Left lung (tissue), 4 donors: ENCODE measurements at regions not wholly inside any gene's neighbourhood (a gene's known extent, or its start where the extent isn't known, plus 50 kb on each side); places are given as distances from the start of the nearest gene placed in this dataset.
A peak's percentile ranks its signal among the peaks of the same experiment; 100 is the strongest.
"Not testable (repeated sequence)": the region's sequence is repeated elsewhere in the genome, so short reads cannot be mapped to it uniquely, and the experiment has no call there.

Experiments used
- ATAC-seq: fragments of 200-7000 bp; cut with Tn5 transposase; one replicate; pipeline ENCODE4 v1.9.1; 2020; ENCODE audit warnings: moderate library complexity
- DNase-seq, 4 donors: peaks; one replicate each; pipeline ENCODE4 v3.0.0-alpha.2; 2013 to 2020
- H3K27ac ChIP-seq, 2 donors: fragments of 200-600 bp; sonication (generic) in 1 of 2; one replicate each; pipeline versions ENCODE4 v1.5.0 to v1.8.0; 2020 to 2021
- H3K27me3 ChIP-seq, 2 donors: fragments of 200-600 bp; sonication (generic) in 1 of 2; one replicate each; pipeline versions ENCODE4 v1.5.0 to v1.8.0; 2020 to 2021
- H3K36me3 ChIP-seq, 2 donors: fragments of 200-600 bp; sonication (generic) in 1 of 2; one replicate each; pipeline versions ENCODE4 v1.5.0 to v1.8.0; 2020 to 2021
- H3K4me1 ChIP-seq, 2 donors: fragments of 200-600 bp; one replicate each; pipeline ENCODE4 v1.8.0; 2021
- H3K4me3 ChIP-seq, 2 donors: fragments of 200-600 bp; sonication (generic) in 1 of 2; one replicate each; pipeline versions ENCODE4 v1.5.0 to v1.8.0; 2020 to 2021; ENCODE audit warnings: mild to moderate bottlenecking in 1 of 2
- H3K9me3 ChIP-seq, 2 donors: fragments of 200-600 bp; sonication (generic) in 1 of 2; one replicate each; pipeline versions ENCODE4 v1.5.0 to v1.8.0; 2020 to 2021
- intact Hi-C, 2 donors: fragments of 100-400 bp; cut with DNase I; formaldehyde crosslinking; loops; one replicate each; pipeline versions ENCODE4 v1.11.2 to v1.14.2; 2022
- TF ChIP-seq, protein P1 (sequence below), 2 donors: fragments of 200-600 bp; sonication (generic) in 1 of 2; IDR thresholded peaks; one replicate each; pipeline versions ENCODE4 v1.5.0 to v1.8.0; 2021; ENCODE audit warnings: antibody characterized with exemption in 2 of 2
- donor health status: DM: no; HTN: yes; CAD: no.
- donor health status: DM: no; HTN: no; CAD: no.

DNA sequence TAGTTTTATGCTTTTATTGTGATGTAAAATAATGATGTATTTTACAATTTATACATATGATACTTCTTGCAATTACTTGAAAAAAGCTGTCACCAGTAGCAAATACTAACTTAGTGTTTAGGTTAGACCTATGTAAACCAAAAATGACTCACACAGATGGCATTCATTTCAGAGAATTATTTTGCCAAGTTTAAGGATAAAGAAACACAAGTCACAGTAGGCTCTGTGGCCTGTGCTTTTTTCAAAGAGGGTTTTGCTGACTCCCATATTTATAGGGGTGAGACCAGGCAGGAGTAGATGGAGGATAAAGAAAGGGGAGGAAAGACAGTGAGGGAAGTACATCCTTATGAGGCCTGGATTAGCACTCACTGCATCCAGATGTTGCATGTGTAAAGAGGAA is 356.6 kb upstream of the NPAP1 start:
- H3K4me3 ChIP-seq, result no peak overlapping the region
- H3K27ac ChIP-seq, result no peak overlapping the region
- no peak for DNase-seq
- no peaks in the 10 kb centered on the region for H3K27me3 ChIP-seq
- intact Hi-C loops, result no loop called here
- H3K36me3 ChIP-seq, result no peaks in the 10 kb centered on the region
- TF ChIP-seq, protein P1, sequence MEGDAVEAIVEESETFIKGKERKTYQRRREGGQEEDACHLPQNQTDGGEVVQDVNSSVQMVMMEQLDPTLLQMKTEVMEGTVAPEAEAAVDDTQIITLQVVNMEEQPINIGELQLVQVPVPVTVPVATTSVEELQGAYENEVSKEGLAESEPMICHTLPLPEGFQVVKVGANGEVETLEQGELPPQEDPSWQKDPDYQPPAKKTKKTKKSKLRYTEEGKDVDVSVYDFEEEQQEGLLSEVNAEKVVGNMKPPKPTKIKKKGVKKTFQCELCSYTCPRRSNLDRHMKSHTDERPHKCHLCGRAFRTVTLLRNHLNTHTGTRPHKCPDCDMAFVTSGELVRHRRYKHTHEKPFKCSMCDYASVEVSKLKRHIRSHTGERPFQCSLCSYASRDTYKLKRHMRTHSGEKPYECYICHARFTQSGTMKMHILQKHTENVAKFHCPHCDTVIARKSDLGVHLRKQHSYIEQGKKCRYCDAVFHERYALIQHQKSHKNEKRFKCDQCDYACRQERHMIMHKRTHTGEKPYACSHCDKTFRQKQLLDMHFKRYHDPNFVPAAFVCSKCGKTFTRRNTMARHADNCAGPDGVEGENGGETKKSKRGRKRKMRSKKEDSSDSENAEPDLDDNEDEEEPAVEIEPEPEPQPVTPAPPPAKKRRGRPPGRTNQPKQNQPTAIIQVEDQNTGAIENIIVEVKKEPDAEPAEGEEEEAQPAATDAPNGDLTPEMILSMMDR (IDR thresholded peaks at IDR 0.05), result no peak
- ATAC-seq, result no peak
- no peaks in the 10 kb centered on the region for H3K4me1 ChIP-seq
- no peaks in the 10 kb centered on the region for H3K9me3 ChIP-seq

DNA sequence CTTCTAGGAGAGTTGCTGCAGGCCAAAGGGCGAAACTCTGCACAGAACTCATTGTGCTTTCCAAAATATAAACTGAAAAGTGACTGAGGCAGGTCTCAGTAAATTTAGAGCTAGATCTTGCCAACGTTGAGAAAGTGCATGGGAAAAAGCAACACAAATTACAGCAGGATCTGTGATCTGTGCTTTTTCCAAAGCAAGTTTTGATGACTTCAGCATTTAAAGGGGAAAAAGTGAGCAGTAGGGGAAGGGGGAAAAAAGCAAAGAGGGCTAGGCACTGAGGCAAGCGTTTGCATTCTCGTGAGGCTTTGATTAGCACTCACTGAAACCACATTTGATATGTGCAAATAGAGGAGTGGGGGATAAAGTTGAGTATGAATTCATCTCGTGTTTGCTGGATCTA is 351.5 kb upstream of the NPAP1 start:
- H3K27me3 ChIP-seq, H3K9me3 ChIP-seq, DNase-seq, H3K4me1 ChIP-seq, H3K36me3 ChIP-seq, intact Hi-C loops, H3K4me3 ChIP-seq, ATAC-seq, H3K27ac ChIP-seq: not testable (repeated sequence)

DNA sequence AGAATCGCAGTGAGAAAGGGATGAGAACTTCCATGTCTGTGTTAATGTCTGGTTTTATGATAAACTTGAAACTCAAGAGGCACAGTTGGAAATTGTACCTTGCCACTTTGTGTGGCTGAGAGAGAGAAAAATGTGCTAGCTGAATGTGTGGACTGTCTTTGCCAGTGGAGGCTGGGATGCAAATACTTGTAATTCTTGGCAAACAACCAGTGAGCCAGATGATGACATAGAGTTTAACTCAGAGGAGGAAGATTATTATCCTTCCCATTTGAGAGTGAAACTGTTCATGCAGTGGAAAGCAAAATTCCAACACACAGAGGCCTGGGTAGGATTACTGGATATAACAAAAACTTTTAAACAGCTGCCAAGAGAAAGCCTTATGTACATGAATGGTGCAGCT is 349.1 kb upstream of the NPAP1 start:
- intact Hi-C loops, result not testable (repeated sequence)
- ATAC-seq (peak; percentile 29), DNase-seq (peak in 2 of 4 donors; percentile 9 to 23)

DNA sequence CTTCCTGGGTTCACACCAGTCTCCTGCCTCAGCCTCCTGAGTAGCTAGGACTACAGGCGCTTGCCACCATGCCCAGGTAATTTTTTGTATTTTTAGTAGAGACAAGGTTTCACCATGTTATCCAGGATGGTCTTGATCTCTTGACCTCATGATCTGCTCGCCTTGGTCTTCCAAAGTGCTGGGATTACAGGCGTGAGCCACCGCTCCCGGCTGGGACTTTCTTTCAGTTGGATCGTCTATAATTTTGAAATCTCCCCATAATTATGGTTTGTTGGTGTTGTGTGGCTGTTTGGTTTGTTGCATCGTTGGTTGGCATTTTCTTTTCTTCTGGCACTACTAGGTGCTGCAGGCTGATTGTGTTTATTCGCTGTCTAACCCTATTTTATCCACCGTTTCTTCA is 343.6 kb upstream of the NPAP1 start:
- DNase-seq, result peak in 1 of 4 donors; percentile 53
- not testable (repeated sequence) for H3K36me3 ChIP-seq, H3K27ac ChIP-seq

More for the DNA sequence above, 349.1 kb upstream of the NPAP1 start:
- H3K27me3 ChIP-seq, H3K36me3 ChIP-seq, H3K9me3 ChIP-seq, H3K4me1 ChIP-seq, H3K27ac ChIP-seq, H3K4me3 ChIP-seq: not testable (repeated sequence)

DNA sequence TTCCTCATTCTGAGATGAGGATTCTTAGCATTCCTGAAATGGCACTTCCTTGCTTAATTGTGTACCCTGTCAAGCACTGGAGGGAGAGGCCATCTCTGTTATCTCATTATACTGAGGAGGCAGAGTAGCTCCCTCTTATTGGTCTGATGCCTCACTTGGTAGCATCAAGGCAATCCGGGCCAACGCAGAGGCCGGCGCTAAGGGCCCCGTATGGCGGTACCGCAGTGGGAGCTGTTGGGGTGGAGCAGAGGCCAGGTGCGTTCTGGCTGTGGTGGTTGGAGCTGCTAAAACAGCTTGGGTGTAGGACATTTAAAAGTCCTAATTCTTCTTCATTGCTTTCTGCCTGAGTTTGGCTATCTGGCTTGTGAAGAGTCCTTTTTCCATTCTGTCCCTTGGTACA is 333.7 kb upstream of the NPAP1 start:
- H3K4me1 ChIP-seq, ATAC-seq, H3K27ac ChIP-seq, intact Hi-C loops, H3K27me3 ChIP-seq, H3K36me3 ChIP-seq, H3K4me3 ChIP-seq, H3K9me3 ChIP-seq: not testable (repeated sequence)
- DNase-seq, result peak in 1 of 4 donors; percentile 62

More for the DNA sequence above, 343.6 kb upstream of the NPAP1 start:
- H3K4me1 ChIP-seq, ATAC-seq, H3K4me3 ChIP-seq, intact Hi-C loops, H3K27me3 ChIP-seq, H3K9me3 ChIP-seq: not testable (repeated sequence)

DNA sequence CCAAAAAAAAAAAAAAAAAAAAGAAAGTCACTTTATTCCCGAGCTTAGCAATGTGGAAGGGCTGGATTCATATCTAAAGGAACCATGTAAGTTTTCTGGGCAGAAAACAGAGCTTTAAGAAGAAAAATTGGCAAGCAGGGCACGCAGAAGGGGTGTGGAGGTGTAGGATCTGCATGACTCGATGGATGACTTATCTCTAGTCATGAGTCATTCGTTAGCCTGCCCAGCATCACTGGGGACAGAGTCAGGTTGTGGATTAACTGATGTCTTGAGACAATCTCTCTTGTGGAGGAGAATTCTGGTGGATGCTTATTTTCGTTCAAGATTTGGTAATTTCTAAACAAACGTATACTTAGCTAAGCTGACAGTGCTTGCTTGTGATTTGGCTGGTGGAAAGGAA is 322.8 kb upstream of the NPAP1 start:
- H3K4me3 ChIP-seq, H3K9me3 ChIP-seq, DNase-seq, H3K4me1 ChIP-seq, ATAC-seq, H3K36me3 ChIP-seq, H3K27ac ChIP-seq, intact Hi-C loops, H3K27me3 ChIP-seq: not testable (repeated sequence)

DNA sequence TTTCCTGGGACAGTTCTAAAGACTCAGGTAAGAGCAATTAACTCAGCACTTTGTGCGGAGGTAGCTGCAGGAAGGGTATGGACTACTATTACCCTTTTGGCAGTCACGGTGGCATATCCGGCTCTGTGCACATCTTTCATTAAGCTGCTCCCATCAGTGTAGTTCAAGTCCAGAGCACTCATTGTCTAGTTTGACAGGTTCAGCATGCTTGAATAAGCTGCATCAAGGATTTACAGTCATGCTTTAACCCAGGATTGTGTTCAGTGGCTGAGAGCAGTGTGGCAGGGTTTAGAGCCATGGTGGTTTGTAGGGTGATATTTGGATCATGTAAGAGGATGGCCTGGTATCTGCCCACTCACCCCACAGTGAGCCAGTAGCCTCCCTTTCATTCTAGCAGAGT is 294.5 kb upstream of the NPAP1 start:
- H3K9me3 ChIP-seq, H3K27me3 ChIP-seq, H3K4me3 ChIP-seq, H3K4me1 ChIP-seq, DNase-seq, H3K27ac ChIP-seq, intact Hi-C loops, ATAC-seq, H3K36me3 ChIP-seq: not testable (repeated sequence)

DNA sequence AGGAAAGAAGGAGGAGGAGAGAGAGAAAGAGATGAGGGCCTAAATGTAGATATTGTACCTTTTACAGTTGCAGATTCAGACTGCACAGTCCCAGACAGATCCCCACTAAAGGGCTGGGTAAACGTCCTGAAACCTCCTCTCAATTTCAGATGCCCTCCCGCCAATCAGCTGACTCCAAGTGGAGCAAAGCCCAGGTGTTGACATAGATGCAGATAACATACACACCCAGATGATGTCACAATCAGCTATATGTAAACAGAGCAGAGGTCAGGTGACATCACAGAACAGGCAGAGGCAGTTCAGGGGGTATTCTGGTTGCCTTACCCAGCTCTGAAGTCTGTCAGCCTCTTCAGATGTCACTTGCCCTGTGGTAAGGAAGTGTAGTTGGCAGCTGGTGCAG is 290.3 kb upstream of the NPAP1 start:
- H3K27me3 ChIP-seq, DNase-seq, H3K9me3 ChIP-seq, H3K4me1 ChIP-seq, H3K36me3 ChIP-seq, H3K27ac ChIP-seq, intact Hi-C loops, H3K4me3 ChIP-seq, ATAC-seq: not testable (repeated sequence)

DNA sequence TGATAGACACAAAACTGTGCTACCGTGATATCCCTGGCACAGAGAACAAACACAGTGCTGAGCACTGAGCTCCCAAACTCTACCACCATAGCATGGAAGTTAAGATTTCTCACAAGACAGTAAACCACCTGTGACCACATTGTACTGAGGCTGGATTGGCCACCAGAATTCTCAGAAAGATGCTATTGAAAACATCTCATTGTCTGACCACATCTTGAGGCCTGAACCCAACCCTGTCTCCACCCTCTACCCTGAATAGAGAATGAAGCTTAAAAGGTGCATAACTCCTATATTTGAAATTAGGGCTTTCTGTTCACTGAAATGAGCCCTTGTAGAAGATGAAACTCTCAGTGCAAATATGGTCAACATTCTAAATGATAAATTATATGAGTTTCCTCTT is 281.3 kb upstream of the NPAP1 start:
- TF ChIP-seq, protein P1 (IDR thresholded peaks at IDR 0.05), result no peak
- H3K9me3 ChIP-seq, result no peaks in the 10 kb centered on the region
- intact Hi-C loops, result no loop called here

DNA sequence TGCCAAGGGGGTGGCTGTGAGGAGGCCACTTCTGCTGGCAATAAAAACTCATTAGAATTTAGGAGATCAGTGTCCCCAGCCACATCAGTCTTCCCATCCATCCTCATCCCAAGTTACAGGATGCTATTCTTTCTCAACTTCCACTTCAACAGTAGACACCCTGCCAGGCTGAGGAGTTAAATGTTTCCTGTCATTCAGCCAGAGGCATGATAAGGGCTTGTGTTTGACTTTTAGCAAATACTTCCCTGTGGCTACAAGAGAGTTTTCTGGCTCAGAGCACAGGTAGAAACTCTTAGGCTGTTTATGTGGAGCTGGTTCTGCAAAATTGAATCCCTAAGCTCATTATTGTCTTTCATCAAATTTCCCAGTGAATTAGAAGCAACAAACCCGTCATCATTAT is 262.9 kb upstream of the NPAP1 start:
- H3K36me3 ChIP-seq, DNase-seq, H3K4me1 ChIP-seq, H3K27me3 ChIP-seq, H3K9me3 ChIP-seq, intact Hi-C loops, ATAC-seq, H3K4me3 ChIP-seq, H3K27ac ChIP-seq: not testable (repeated sequence)

More for the DNA sequence above, 281.3 kb upstream of the NPAP1 start:
- no peaks in the 10 kb centered on the region for H3K4me1 ChIP-seq
- H3K27me3 ChIP-seq, result no peaks in the 10 kb centered on the region
- ATAC-seq, result no peak
- no peaks in the 10 kb centered on the region for H3K36me3 ChIP-seq
- H3K4me3 ChIP-seq, result no peak overlapping the region
- no peak for DNase-seq
- H3K27ac ChIP-seq, result no peak overlapping the region

DNA sequence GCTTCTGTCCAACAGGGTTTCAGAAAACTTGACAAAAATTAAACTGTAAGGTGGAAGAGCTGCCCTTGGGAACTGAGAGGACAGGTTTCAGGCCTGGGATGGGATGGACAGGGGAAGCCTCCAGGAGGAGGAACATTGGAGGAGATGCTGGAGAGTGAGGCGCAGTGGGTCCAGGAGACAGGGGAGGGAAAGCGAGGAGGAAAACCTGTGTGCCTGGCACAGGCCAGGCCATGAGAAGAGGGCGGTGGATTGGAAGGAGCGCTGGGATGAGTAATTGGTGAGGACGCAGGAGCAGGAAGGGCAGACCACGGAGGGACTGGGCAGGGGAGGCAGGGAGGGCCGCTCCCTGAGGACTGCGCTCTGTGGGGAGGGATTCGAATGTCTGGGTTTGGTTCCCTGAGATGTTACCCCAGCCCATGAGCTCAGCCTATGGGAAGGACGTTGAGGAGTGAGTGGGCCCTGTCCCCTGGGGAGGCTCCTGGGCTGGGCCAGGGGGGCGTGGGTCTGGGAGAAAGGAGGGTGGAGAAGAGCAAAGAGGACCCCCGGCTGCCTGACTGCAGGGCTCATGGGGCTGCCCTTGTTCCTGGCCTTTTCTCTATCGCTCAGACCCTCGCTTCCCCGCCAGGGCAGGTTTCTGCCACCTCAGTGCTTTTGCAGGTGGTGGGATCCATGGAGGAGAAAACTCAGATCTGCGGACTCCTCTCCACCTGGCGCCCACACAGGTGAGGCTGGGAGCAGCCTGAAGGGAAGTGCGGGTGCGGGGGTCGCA is 249.1 kb upstream of the NPAP1 start:
- H3K4me1 ChIP-seq, H3K36me3 ChIP-seq, DNase-seq, H3K27ac ChIP-seq, intact Hi-C loops, H3K27me3 ChIP-seq, H3K9me3 ChIP-seq, ATAC-seq, H3K4me3 ChIP-seq: not testable (repeated sequence)

DNA sequence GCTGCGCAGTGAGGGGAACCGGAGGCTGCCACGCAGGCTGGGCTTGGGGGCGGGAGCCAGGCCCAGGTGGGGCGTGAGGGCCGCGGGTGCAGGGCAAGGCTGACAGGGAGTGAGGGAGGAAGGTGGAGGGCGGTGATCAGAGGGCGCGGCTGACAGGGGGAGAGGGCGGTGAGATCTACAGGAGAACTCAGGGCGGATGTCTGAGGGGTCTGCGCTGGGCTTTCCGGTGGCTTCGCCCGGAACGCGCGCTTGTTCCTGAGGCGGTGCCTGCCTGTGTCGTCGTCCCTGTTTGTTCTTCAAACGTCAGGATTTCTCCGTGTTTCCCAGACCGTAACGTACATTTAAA is 248.5 kb upstream of the NPAP1 start:
- H3K27ac ChIP-seq, DNase-seq, intact Hi-C loops, H3K36me3 ChIP-seq, H3K4me1 ChIP-seq, ATAC-seq, H3K4me3 ChIP-seq, H3K27me3 ChIP-seq, H3K9me3 ChIP-seq: not testable (repeated sequence)
